ENCODE measurements at regions not wholly inside any gene's neighbourhood (a gene's known extent, or its start where the extent isn't known, plus 50 kb on each side); places are given as distances from the start of the nearest gene placed in this dataset.
A peak's percentile ranks its signal among the peaks of the same experiment; 100 is the strongest.

DNA sequence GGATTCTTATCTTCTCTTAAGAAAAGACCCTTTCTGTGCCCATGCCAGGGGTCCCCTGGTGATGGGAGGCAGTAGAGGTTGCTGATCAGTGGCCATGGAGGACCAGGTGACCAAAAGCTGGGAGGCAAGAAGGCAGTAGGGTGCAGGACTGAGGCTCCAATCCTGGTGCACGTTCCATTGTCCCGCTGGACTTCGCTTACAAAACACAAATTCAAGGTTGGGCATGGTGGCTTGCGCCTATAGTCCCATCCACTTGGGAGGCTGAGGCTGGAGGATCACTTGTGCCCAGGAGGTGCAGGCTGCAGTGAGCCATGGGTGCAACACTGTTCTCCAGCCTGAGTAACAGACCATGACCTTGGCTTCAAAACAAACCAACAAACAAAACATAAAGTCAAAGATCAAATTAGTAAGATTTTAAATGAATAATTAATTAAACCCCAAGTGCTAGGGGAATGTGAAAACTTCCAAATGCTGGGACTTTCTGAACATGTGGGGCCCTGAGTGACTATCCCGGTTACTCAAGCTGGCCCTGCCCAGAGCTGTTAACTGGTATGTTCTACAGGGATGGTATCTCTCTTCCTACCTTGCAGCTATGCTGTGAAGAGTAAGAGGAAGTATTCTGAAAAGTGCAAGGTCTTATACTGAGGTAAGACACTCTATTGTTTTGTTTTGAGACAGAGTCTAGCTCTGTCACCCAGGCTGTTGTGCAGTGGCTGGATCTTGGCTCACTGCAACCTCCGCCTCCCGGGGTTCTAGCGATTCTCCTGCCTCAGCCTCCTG is 97.6 kb downstream of the LYZL2 start:
- DNase-seq: no peak

DNA sequence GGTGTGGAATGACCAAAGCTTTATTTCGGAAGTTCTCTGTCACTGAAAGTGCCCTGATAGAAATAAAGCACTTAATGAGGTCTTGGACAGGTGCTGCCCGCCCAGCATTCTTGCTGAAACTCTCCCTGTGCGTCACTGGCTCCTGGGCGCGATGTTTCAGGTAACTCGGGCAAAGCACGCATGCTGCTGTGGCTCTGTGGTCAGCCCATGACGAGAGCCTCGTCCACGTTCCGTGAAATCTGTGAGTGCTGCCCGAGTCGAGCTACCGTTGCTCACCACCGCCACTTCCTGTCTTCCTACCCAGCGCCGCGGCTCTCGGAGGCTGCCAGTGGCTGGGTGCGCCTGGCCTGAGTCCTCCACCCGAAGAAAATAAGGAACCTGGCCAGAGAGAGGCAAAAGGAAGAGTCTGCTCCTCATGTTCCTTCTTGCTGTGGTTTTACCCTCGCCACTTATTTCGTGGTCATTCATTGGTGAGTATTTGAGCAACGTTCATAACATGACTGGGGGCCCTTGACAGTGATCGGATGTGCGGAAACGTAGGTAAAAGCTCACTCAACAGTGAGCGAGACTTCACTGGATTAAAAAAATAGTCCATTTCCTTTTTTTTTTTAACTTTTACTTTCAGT is 95.5 kb downstream of the MAP3K8 start:
- no peak for DNase-seq

- DNase-seq: no peak
Observed at GRCh38 chr10:30528429-30528786, 94.4 kb downstream of the MAP3K8 start.

- no peak for DNase-seq
Observed at GRCh38 chr10:30527623-30528428, 93.8 kb downstream of the MAP3K8 start.

DNA sequence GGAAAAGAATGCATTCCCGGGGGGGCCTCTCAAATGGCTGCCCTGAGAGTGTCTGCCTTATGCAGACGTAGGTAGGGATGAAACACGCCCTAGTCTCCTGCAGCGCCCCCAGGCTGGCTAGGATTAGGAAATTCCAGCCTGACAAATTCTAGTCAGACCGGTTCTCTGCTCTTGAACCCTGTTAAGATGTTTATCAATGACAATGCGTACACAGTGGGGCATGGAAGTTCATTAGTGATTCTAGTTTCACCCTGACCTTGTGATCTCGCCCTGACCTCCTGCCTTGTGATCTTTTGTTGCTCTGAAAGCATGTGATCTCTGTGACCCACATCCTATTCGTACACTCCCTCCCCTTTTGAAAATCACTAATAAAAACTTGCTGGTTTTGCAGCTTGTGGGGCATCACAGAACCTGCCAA is 88.7 kb downstream of the MAP3K8 start:
- peak in 1 of 2 experiments; percentile 17 for DNase-seq

DNA sequence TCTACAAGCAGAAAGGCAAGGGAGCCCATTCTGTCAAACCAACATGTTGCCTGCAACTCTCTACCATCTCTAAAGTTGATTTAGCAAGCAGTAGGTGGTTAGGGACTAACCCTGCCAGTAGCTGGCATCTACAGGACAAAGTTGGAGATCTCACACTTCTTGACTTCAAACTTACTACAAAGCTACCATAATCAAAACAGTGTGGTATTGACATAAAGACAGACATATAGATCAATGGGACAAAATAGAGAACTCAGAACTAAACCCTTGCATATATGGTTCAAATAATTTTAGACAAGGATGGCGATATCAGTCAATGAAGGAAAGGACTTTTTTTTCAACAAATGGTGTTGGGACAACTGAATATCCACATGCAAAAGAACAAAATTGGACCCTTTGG is 84.9 kb downstream of the MAP3K8 start:
- no peak for DNase-seq

All from NCI-H526 (cell line).